AG08395 (cell line): ENCODE measurements at regions not wholly inside any gene's neighbourhood (a gene's known extent, or its start where the extent isn't known, plus 50 kb on each side); places are given as distances from the start of the nearest gene placed in this dataset.

Experiments used
- DNase-seq: peaks from one replicate; pipeline ENCODE4 v3.0.0; 2012; ENCODE audit warnings: mixed read lengths, low spot score

DNA sequence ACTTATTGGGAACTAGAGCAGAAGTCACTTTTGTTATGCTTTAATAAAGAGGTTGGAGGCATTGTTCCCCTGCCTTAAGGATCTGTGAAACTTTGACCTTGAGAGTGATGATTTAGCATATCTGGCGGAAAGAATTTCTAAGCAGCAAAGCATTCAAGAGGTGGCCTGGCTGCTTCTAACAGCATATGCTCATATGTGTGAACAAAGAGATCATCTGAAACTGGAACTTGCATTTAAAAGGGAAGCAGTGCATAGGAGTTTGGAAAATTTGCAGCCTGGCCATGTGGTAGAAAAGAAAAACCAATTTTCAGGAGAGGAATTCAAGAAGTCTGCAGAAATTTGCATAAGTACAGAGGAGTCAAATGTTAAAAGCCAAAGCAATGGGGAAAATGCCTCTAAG, 56.4 kb upstream of the GOLIM4 start:
- DNase-seq = no peak
